SK-N-SH (cell line): ENCODE measurements at regions not wholly inside any gene's neighbourhood (a gene's known extent, or its start where the extent isn't known, plus 50 kb on each side); places are given as distances from the start of the nearest gene placed in this dataset.

Source experiments
- CTCF ChIA-PET: fragments of 300-600, 350-600 bp; formaldehyde crosslinking; extraction: SDS; loops from one replicate; lab custom pipeline; 2021; lab: Yijun Ruan, JAX
- POLR2A ChIA-PET: fragments of 350-600 bp; sonication (Branson Sonifier 250); formaldehyde crosslinking; extraction: SDS; loops from one replicate; lab custom pipeline; 2020; ENCODE audit warnings: antibody characterized with exemption, inconsistent platforms; lab: Yijun Ruan, JAX
- DNase-seq: peaks from one replicate; pipeline ENCODE4 v3.0.0; 2012
- H2AFZ ChIP-seq: fragments of 200-600 bp; sonication (generic); 2 replicates; pipeline ENCODE4 v1.8.1; 2016; ENCODE audit warnings: antibody characterized with exemption, mild to moderate bottlenecking, low read depth
- H3F3A ChIP-seq: fragments of 200-600 bp; sonication (generic); replicated peaks from 2 replicates; pipeline ENCODE3; 2016; ENCODE audit warnings: antibody characterized with exemption, mild to moderate bottlenecking; ENCODE audit not compliant: insufficient read depth
- H3K27ac ChIP-seq, 2 experiments: fragments of 200-500 bp in 1 of 2; fragments of 200-600 bp in 1 of 2; sonication (Bioruptor generic) in 1 of 2; sonication (generic), shearing (Covaris generic) in 1 of 2; 2 replicates each; pipeline versions ENCODE4 v1.5.1 to v1.6.1; 2014 to 2016; ENCODE audit warnings: low read depth in 2 of 2, inconsistent platforms in 1 of 2, low read length in 1 of 2, mild to moderate bottlenecking in 1 of 2, mixed read lengths in 1 of 2
- H3K27me3 ChIP-seq: fragments of 200-600 bp; sonication (generic), shearing (Covaris generic); 2 replicates; pipeline ENCODE4 v1.6.1; 2016; ENCODE audit warnings: mixed run types; ENCODE audit not compliant: insufficient read depth
- H3K36me3 ChIP-seq, 2 experiments: fragments of 200-500 bp in 1 of 2; fragments of 200-600 bp in 1 of 2; sonication (Bioruptor generic) in 1 of 2; sonication (generic) in 1 of 2; replicated peaks in 1 of 2; 2 replicates each; pipeline versions ENCODE3 to v1.5.1; 2014 to 2016; ENCODE audit warnings: low read length in 1 of 2, mild to moderate bottlenecking in 1 of 2; ENCODE audit not compliant: insufficient read depth in 2 of 2, control insufficient read depth in 1 of 2
- H3K4me1 ChIP-seq, 2 experiments: fragments of 200-500 bp in 1 of 2; fragments of 200-600 bp in 1 of 2; sonication (Bioruptor generic) in 1 of 2; sonication (generic), shearing (Covaris generic) in 1 of 2; 2 replicates each; pipeline versions ENCODE4 v1.5.1 to v1.6.1; 2014 to 2016; ENCODE audit warnings: low read depth in 1 of 2, low read length in 1 of 2, mixed run types in 1 of 2; ENCODE audit not compliant: insufficient read depth in 2 of 2, control insufficient read depth in 1 of 2
- H3K4me2 ChIP-seq: fragments of 200-600 bp; sonication (generic), shearing (Covaris generic); 2 replicates; pipeline ENCODE4 v1.6.1; 2017; ENCODE audit warnings: mixed run types
- H3K4me3 ChIP-seq, 2 experiments: fragments of 200-500 bp in 1 of 2; fragments of 200-600 bp in 1 of 2; sonication (Bioruptor generic) in 1 of 2; sonication (generic), shearing (Covaris generic) in 1 of 2; 2 replicates each; pipeline versions ENCODE4 v1.5.1 to v1.8.1; 2014 to 2016; ENCODE audit warnings: low read depth in 2 of 2, inconsistent platforms in 1 of 2, low read length in 1 of 2, mild to moderate bottlenecking in 1 of 2, mixed read lengths in 1 of 2, moderate library complexity in 1 of 2
- H3K79me2 ChIP-seq: fragments of 200-600 bp; sonication (generic); 2 replicates; pipeline ENCODE4 v1.8.1; 2017; ENCODE audit warnings: mild to moderate bottlenecking; ENCODE audit not compliant: insufficient read depth
- H3K9ac ChIP-seq: fragments of 200-600 bp; sonication (generic); 2 replicates; pipeline ENCODE4 v1.6.1; 2017; ENCODE audit warnings: mixed run types
- H3K9me2 ChIP-seq: fragments of 200-600 bp; sonication (generic); 2 replicates; pipeline ENCODE4 v1.6.1; 2017; ENCODE audit warnings: mixed run types
- H3K9me3 ChIP-seq: fragments of 200-600 bp; sonication (generic); 2 replicates; pipeline ENCODE4 v1.6.1; 2017; ENCODE audit warnings: mixed run types, mild to moderate bottlenecking, moderate library complexity
- H4K20me1 ChIP-seq: fragments of 200-600 bp; sonication (generic); 2 replicates; pipeline ENCODE4 v1.6.1; 2017; ENCODE audit warnings: mild to moderate bottlenecking, mixed run types; ENCODE audit not compliant: insufficient read depth
- CTCF ChIP-seq: fragments of 200-600 bp; sonication (generic); IDR thresholded peaks from 2 replicates; pipeline ENCODE4 v1.6.1; 2017; ENCODE audit warnings: antibody characterized with exemption, mild to moderate bottlenecking, moderate library complexity
- GABPA ChIP-seq: IDR thresholded peaks from 2 replicates; pipeline ENCODE4 v1.4.0; 2012; ENCODE audit warnings: low read depth, mild to moderate bottlenecking
- MEF2A ChIP-seq: IDR thresholded peaks from 2 replicates; pipeline ENCODE4 v1.4.0; 2012; ENCODE audit warnings: low read depth, borderline replicate concordance
- NFIC ChIP-seq: IDR thresholded peaks from 2 replicates; pipeline ENCODE4 v1.4.0; 2012; ENCODE audit warnings: borderline replicate concordance
- NRF1 ChIP-seq: IDR thresholded peaks from 2 replicates; pipeline ENCODE4 v1.6.1; 2012; ENCODE audit warnings: low read depth, mild to moderate bottlenecking, low read length
- POLR2AphosphoS5 ChIP-seq: IDR thresholded peaks from 2 replicates; pipeline ENCODE4 v1.6.1; 2012; ENCODE audit warnings: low read depth, low read length
- RAD21 ChIP-seq: IDR thresholded peaks from 2 replicates; pipeline ENCODE4 v1.6.1; 2012; ENCODE audit warnings: mild to moderate bottlenecking, low read length
- RCOR1 ChIP-seq: fragments of 150-350 bp; IDR thresholded peaks from 2 replicates; pipeline ENCODE4 v1.6.1; 2017; ENCODE audit warnings: antibody characterized with exemption, low read length
- RXRA ChIP-seq: IDR thresholded peaks from 2 replicates; pipeline ENCODE4 v1.4.0; 2012; ENCODE audit warnings: low read depth, mild to moderate bottlenecking, borderline replicate concordance
- SIN3A ChIP-seq: IDR thresholded peaks from 2 replicates; pipeline ENCODE4 v1.6.1; 2012; ENCODE audit warnings: low read depth, mild to moderate bottlenecking, low read length, moderate library complexity, borderline replicate concordance
- SMC3 ChIP-seq: IDR thresholded peaks from 2 replicates; pipeline ENCODE4 v1.6.1; 2012; ENCODE audit warnings: low read depth, low read length, improper control_type of control experiment
- TAF1 ChIP-seq: IDR thresholded peaks from 2 replicates; pipeline ENCODE4 v1.6.1; 2012; ENCODE audit warnings: low read depth, mild to moderate bottlenecking, low read length, moderate library complexity, borderline replicate concordance
- TCF12 ChIP-seq: IDR thresholded peaks from 2 replicates; pipeline ENCODE4 v1.4.0; 2012
- TEAD4 ChIP-seq: IDR thresholded peaks from 2 replicates; pipeline ENCODE4 v1.4.0; 2012; ENCODE audit warnings: mild to moderate bottlenecking, borderline replicate concordance; ENCODE audit not compliant: insufficient read depth
- USF2 ChIP-seq: fragments of 150-350 bp; IDR thresholded peaks from 2 replicates; pipeline ENCODE4 v1.6.1; 2017; ENCODE audit warnings: antibody characterized with exemption, low read length, low read depth, borderline replicate concordance
- YY1 ChIP-seq: IDR thresholded peaks from 2 replicates; pipeline ENCODE4 v1.4.0; 2012; ENCODE audit warnings: low read depth, mild to moderate bottlenecking
- WGBS: methylation state at CpG from one replicate; pipeline ENCODE4 v1.1.6; 2017; ENCODE audit warnings: low lambda C conversion rate; 5-methylcytosine and 5-hydroxymethylcytosine counted together
- TF ChIP-seq, protein P1 (sequence below): IDR thresholded peaks from 2 replicates; pipeline ENCODE4 v1.4.0; 2012; ENCODE audit warnings: low read depth, borderline replicate concordance
- TF ChIP-seq, protein P2 (sequence below): IDR thresholded peaks from 2 replicates; pipeline ENCODE4 v1.4.0; 2012; ENCODE audit warnings: low read depth, borderline replicate concordance
- TF ChIP-seq, protein P3 (sequence below): IDR thresholded peaks from 2 replicates; pipeline ENCODE4 v1.6.1; 2012; ENCODE audit warnings: mild to moderate bottlenecking, low read depth, low read length, moderate library complexity

DNA sequence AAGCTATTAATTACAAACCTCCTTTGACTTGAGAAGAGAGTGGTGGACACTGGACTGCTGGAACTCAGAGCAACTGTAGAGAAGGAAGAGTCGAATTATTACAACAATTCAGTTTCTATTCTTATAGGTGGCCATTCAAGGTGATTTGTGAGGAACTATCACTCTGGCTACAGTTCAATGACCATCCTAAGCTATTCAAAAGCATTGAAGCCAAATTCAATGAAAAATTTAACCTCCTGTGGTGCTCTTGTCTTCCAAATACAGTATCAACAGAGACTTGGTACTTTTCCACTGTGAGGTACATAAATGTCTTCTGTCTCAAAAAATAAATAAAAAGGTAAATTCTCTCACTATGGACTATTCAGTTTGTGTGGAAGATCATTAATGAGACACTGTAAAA is 513.3 kb upstream of the SEMA6D start (continued):
- TF ChIP-seq, protein P1, sequence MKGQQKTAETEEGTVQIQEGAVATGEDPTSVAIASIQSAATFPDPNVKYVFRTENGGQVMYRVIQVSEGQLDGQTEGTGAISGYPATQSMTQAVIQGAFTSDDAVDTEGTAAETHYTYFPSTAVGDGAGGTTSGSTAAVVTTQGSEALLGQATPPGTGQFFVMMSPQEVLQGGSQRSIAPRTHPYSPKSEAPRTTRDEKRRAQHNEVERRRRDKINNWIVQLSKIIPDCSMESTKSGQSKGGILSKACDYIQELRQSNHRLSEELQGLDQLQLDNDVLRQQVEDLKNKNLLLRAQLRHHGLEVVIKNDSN: no peak

GRCh38 chr15:47206358-47206978 is 510.8 kb upstream of the SEMA6D start:
- WGBS: 47% methylated on average over 7 of the region's 7 CpGs
- Histone ChIP-seq H3K9me2 (no peaks in the 10 kb centered on the region), H3K36me3 (no peaks in the 10 kb centered on the region), H3K4me3 (no peak overlapping the region), H3K27ac (no peak overlapping the region), H3F3A (no peaks in the 10 kb centered on the region), H2AFZ (no peak overlapping the region), H3K4me2 (no peak overlapping the region), H3K79me2 (no peaks in the 10 kb centered on the region), H4K20me1 (no peaks in the 10 kb centered on the region)
- no peak for DNase-seq
- TF ChIP-seq, protein P2, sequence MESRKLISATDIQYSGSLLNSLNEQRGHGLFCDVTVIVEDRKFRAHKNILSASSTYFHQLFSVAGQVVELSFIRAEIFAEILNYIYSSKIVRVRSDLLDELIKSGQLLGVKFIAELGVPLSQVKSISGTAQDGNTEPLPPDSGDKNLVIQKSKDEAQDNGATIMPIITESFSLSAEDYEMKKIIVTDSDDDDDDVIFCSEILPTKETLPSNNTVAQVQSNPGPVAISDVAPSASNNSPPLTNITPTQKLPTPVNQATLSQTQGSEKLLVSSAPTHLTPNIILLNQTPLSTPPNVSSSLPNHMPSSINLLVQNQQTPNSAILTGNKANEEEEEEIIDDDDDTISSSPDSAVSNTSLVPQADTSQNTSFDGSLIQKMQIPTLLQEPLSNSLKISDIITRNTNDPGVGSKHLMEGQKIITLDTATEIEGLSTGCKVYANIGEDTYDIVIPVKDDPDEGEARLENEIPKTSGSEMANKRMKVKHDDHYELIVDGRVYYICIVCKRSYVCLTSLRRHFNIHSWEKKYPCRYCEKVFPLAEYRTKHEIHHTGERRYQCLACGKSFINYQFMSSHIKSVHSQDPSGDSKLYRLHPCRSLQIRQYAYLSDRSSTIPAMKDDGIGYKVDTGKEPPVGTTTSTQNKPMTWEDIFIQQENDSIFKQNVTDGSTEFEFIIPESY: no peak
- TF ChIP-seq CTCF (no peak), RCOR1 (no peak), SMC3 (no peak), YY1 (no peak), USF2 (no peak), NRF1 (no peak), TEAD4 (no peak), MEF2A (no peak), TAF1 (no peak), POLR2AphosphoS5 (no peak), NFIC (no peak), TCF12 (no peak), RAD21 (no peak), GABPA (no peak), SIN3A (no peak), RXRA (no peak)
- TF ChIP-seq, protein P3, sequence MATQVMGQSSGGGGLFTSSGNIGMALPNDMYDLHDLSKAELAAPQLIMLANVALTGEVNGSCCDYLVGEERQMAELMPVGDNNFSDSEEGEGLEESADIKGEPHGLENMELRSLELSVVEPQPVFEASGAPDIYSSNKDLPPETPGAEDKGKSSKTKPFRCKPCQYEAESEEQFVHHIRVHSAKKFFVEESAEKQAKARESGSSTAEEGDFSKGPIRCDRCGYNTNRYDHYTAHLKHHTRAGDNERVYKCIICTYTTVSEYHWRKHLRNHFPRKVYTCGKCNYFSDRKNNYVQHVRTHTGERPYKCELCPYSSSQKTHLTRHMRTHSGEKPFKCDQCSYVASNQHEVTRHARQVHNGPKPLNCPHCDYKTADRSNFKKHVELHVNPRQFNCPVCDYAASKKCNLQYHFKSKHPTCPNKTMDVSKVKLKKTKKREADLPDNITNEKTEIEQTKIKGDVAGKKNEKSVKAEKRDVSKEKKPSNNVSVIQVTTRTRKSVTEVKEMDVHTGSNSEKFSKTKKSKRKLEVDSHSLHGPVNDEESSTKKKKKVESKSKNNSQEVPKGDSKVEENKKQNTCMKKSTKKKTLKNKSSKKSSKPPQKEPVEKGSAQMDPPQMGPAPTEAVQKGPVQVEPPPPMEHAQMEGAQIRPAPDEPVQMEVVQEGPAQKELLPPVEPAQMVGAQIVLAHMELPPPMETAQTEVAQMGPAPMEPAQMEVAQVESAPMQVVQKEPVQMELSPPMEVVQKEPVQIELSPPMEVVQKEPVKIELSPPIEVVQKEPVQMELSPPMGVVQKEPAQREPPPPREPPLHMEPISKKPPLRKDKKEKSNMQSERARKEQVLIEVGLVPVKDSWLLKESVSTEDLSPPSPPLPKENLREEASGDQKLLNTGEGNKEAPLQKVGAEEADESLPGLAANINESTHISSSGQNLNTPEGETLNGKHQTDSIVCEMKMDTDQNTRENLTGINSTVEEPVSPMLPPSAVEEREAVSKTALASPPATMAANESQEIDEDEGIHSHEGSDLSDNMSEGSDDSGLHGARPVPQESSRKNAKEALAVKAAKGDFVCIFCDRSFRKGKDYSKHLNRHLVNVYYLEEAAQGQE: no peak
- TF ChIP-seq, all 33 proteins: peak for 0
- POLR2A ChIA-PET: no interaction called here
- CTCF ChIA-PET: no interaction called here
- no peaks in the 10 kb centered on the region for H3K9me3 ChIP-seq
- no peaks in the 10 kb centered on the region for H3K4me1 ChIP-seq
- no peaks in the 10 kb centered on the region for H3K27me3 ChIP-seq
- H3K9ac ChIP-seq: no peak overlapping the region
